HepG2 (cell line): ENCODE measurements at regions not wholly inside any gene's neighbourhood (a gene's known extent, or its start where the extent isn't known, plus 50 kb on each side); places are given as distances from the start of the nearest gene placed in this dataset.

ENCODE experiments used
- ATAC-seq: fragments of 200-7000 bp; cut with Tn5 transposase; 3 replicates; pipeline ENCODE4 v1.9.1; 2020; ENCODE audit warnings: mild to moderate bottlenecking, moderate library complexity
- BruUV-seq: library from RNA; stranded (reverse); fragments of 400-500 nt; replicated peaks from 2 replicates; lab custom pipeline; 2021; lab: Mats Ljungman, UMichigan
- CTCF ChIA-PET: fragments of 300-600 bp; formaldehyde crosslinking; extraction: SDS; loops from one replicate; lab custom pipeline; 2021; ENCODE audit warnings: low total read pairs, inconsistent platforms, low intra/inter-chr PET ratio; lab: Yijun Ruan, JAX
- POLR2A ChIA-PET: fragments of 350-600 bp; sonication (Branson Sonifier 250); formaldehyde crosslinking; loops from one replicate; lab custom pipeline; 2020; ENCODE audit warnings: antibody characterized with exemption, inconsistent platforms; lab: Yijun Ruan, JAX
- DNase-seq: peaks from one replicate; pipeline ENCODE4 v3.0.0-alpha.2; 2015; ENCODE audit warnings: low spot score
- FAIRE-seq: peaks from 3 replicates; lab custom pipeline; 2011; peaks lifted over from hg19 to GRCh38; lab: Jason Lieb, UNC
- H2AFZ ChIP-seq: one replicate; pipeline ENCODE4 v1.6.1; 2011; ENCODE audit warnings: low read length, inconsistent platforms
- H3K27ac ChIP-seq: fragments of 300-600 bp; 3 replicates; pipeline ENCODE4 v1.8.0; 2011; ENCODE audit warnings: mixed run types, mild to moderate bottlenecking, mixed read lengths, low read length, inconsistent platforms; ENCODE audit not compliant: insufficient read depth; ENCODE audit errors: extremely low read length
- H3K27me3 ChIP-seq, 2 experiments: fragments of 200-600 bp in 1 of 2; 2 replicates in 1 of 2; 3 replicates in 1 of 2; pipeline versions ENCODE4 v1.6.0 to v1.8.0; 2011; ENCODE audit warnings: low read length in 2 of 2, mild to moderate bottlenecking in 2 of 2, moderate library complexity in 2 of 2, inconsistent platforms in 1 of 2; ENCODE audit not compliant: insufficient read depth in 2 of 2, control insufficient read depth in 1 of 2
- H3K36me3 ChIP-seq, 2 experiments: fragments of 200-600 bp in 1 of 2; replicated peaks in 1 of 2; 2 replicates in 1 of 2; 3 replicates in 1 of 2; pipeline versions ENCODE4 v1.5.1 to v1.8.0; 2011; ENCODE audit warnings: low read length in 2 of 2, inconsistent platforms in 1 of 2; ENCODE audit not compliant: insufficient read depth in 2 of 2, control insufficient read depth in 1 of 2
- H3K4me1 ChIP-seq: 2 replicates; pipeline ENCODE4 v1.5.1; 2012; ENCODE audit warnings: low read length, inconsistent platforms; ENCODE audit not compliant: insufficient read depth
- H3K4me2 ChIP-seq: 2 replicates; pipeline ENCODE4 v1.6.0; 2011; ENCODE audit warnings: low read depth, low read length, inconsistent platforms
- H3K4me3 ChIP-seq, 3 experiments: fragments of 200-600 bp in 1 of 3; sonication (generic), shearing (Covaris generic) in 1 of 3; replicated peaks in 1 of 3; 2 replicates each; pipeline ENCODE4 v1.5.1; 2011 to 2016; ENCODE audit warnings: low read length in 3 of 3, inconsistent platforms in 2 of 3, low read depth in 2 of 3, mild to moderate bottlenecking in 2 of 3, control low read depth in 1 of 3, mixed read lengths in 1 of 3; ENCODE audit not compliant: insufficient read depth in 1 of 3
- H3K79me2 ChIP-seq: one replicate; pipeline ENCODE4 v1.6.1; 2011; ENCODE audit warnings: low read length, inconsistent platforms; ENCODE audit not compliant: insufficient read depth
- H3K9ac ChIP-seq: 2 replicates; pipeline ENCODE4 v1.6.0; 2011; ENCODE audit warnings: mild to moderate bottlenecking, low read depth, low read length, inconsistent platforms; ENCODE audit not compliant: insufficient read depth
- H3K9me3 ChIP-seq: 2 replicates; pipeline ENCODE4 v1.5.1; 2012; ENCODE audit warnings: mild to moderate bottlenecking, low read length
- H4K20me1 ChIP-seq: 2 replicates; pipeline ENCODE4 v1.6.0; 2011; ENCODE audit warnings: inconsistent platforms, mild to moderate bottlenecking, low read length, moderate library complexity; ENCODE audit not compliant: insufficient read depth
- ELF1 ChIP-seq: sonication (generic); formaldehyde crosslinking; IDR thresholded peaks from 2 replicates; pipeline ENCODE4 v1.4.0; 2020; ENCODE audit warnings: missing genetic modification reagents
- GATAD2A ChIP-seq: IDR thresholded peaks from 2 replicates; pipeline ENCODE4 v1.6.1; 2016
- KDM4B ChIP-seq: sonication (generic); formaldehyde crosslinking; IDR thresholded peaks from 2 replicates; pipeline ENCODE4 v1.4.0; 2020; ENCODE audit warnings: missing genetic modification reagents
- NONO ChIP-seq, 2 experiments: fragments of 450-650 bp in 1 of 2; sonication (generic) in 1 of 2; formaldehyde crosslinking in 1 of 2; IDR thresholded peaks in 1 of 2; conservative IDR thresholded peaks in 1 of 2; 2 replicates each; pipeline versions ENCODE4 v1.6.1 to v1.8.0; 2017 to 2022; ENCODE audit warnings: mild to moderate bottlenecking in 1 of 2, missing genetic modification reagents in 1 of 2, moderate library complexity in 1 of 2
- SATB2 ChIP-seq: sonication (generic); formaldehyde crosslinking; IDR thresholded peaks from 2 replicates; pipeline ENCODE4 v1.5.0; 2020; ENCODE audit warnings: missing genetic modification reagents
- WGBS: methylation state at CpG from one replicate; pipeline ENCODE4 v1.1.6; 2017; ENCODE audit warnings: low lambda C conversion rate; 5-methylcytosine and 5-hydroxymethylcytosine counted together
- in situ Hi-C: cut with HindIII; loops from 2 replicates; pipeline ENCODE4 v1.10.0; 2017; ENCODE audit warnings: low pct_unique_long_range_greater_than_20kb; ENCODE audit not compliant: extremely low pct_ligation_motif_present
- intact Hi-C: fragments of 100-400 bp; cut with micrococcal nuclease; formaldehyde crosslinking; loops from one replicate; pipeline ENCODE4 v1.10.0; 2022; ENCODE audit not compliant: unreplicated experiment
- TF ChIP-seq, protein P1 (sequence below): sonication (generic); formaldehyde crosslinking; IDR thresholded peaks from 2 replicates; pipeline ENCODE4 v1.4.0; 2020; ENCODE audit warnings: mild to moderate bottlenecking, missing genetic modification reagents
- TF ChIP-seq, protein P2 (sequence below): sonication (generic); formaldehyde crosslinking; IDR thresholded peaks from 2 replicates; pipeline ENCODE4 v1.4.0; 2020; ENCODE audit warnings: mild to moderate bottlenecking, missing genetic modification reagents
- TF ChIP-seq, protein P3 (sequence below): IDR thresholded peaks from 2 replicates; pipeline ENCODE4 v1.6.1; 2016; ENCODE audit warnings: low read depth
- TF ChIP-seq, protein P4 (sequence below): sonication (generic); formaldehyde crosslinking; IDR thresholded peaks from 2 replicates; pipeline ENCODE4 v1.4.0; 2020; ENCODE audit warnings: missing genetic modification reagents
- TF ChIP-seq, protein P5 (sequence below): sonication (generic); formaldehyde crosslinking; IDR thresholded peaks from 2 replicates; pipeline ENCODE4 v1.4.0; 2020; ENCODE audit warnings: low read depth, mild to moderate bottlenecking, missing genetic modification reagents

DNA sequence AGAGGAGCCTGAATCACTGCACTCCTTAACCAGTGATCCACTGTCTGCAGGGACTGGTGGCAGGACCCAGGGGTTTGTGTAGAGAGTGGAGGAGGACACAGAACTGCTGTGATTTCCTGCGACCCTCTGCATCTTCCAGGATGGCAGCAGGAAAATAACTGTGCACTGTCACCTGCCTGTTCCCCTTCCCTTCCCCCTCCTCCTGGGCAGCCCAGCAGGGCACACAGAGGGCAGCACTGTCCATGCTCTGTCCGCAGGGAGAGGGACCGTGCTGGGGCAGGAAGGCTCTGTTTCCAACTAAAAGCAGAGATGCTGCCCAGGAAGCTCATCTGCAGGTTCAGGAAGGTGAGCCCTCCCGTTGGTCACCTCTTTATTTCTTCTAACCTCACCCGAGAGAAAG is 168.7 kb downstream of the ZBTB18 start:
- intact Hi-C loops (no loop called here), in situ Hi-C loops (no loop called here)
- Histone ChIP-seq H3K9ac (no peak overlapping the region), H3K79me2 (no peaks in the 10 kb centered on the region), H3K36me3 (no peaks in the 10 kb centered on the region), H4K20me1 (no peaks in the 10 kb centered on the region), H3K4me1 (no peaks in the 10 kb centered on the region), H2AFZ (no peak overlapping the region), H3K9me3 (no peaks in the 10 kb centered on the region), H3K4me3 (no peak overlapping the region), H3K27ac (no peak overlapping the region), H3K27me3 (peaks cover 0 to 24% of the 10 kb centered on the region in 2 experiments; a peak in 3 of 5 replicates), H3K4me2 (no peak overlapping the region)
- DNase-seq (no peak), ATAC-seq (no peak), FAIRE-seq (no peak)
- CTCF ChIA-PET, result no interaction called here
- POLR2A ChIA-PET, result no interaction called here
- TF ChIP-seq, protein P1, sequence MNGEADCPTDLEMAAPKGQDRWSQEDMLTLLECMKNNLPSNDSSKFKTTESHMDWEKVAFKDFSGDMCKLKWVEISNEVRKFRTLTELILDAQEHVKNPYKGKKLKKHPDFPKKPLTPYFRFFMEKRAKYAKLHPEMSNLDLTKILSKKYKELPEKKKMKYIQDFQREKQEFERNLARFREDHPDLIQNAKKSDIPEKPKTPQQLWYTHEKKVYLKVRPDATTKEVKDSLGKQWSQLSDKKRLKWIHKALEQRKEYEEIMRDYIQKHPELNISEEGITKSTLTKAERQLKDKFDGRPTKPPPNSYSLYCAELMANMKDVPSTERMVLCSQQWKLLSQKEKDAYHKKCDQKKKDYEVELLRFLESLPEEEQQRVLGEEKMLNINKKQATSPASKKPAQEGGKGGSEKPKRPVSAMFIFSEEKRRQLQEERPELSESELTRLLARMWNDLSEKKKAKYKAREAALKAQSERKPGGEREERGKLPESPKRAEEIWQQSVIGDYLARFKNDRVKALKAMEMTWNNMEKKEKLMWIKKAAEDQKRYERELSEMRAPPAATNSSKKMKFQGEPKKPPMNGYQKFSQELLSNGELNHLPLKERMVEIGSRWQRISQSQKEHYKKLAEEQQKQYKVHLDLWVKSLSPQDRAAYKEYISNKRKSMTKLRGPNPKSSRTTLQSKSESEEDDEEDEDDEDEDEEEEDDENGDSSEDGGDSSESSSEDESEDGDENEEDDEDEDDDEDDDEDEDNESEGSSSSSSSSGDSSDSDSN (CRISPR knock-in tag), result peak; percentile 82; the same call in 1 of the 2 replicates
- TF ChIP-seq, protein P2, sequence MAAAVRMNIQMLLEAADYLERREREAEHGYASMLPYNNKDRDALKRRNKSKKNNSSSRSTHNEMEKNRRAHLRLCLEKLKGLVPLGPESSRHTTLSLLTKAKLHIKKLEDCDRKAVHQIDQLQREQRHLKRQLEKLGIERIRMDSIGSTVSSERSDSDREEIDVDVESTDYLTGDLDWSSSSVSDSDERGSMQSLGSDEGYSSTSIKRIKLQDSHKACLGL, result no peak
- WGBS, result 0% methylated on average over 2 of the region's 5 CpGs
- no TSS peak for BruUV-seq

DNA sequence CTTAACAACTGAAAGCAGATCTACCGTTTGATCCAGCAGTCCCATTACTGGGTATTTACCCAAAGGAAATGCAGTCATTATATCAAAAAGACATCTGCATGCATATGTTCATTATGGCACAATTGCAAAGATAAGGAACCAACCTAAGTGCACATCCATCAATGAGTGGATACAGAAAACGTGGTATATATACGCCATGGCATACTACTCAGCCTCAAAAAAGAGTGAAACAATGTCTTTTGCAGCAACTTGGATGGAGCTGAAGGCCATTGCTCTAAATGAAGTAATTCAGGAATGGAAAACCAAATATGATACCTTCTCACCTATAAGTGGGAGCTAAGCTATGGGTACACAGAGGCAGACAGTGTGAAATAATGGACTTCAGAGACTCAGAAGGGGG is 169.3 kb downstream of the ZBTB18 start:
- Histone ChIP-seq H3K4me3 (no peak overlapping the region), H2AFZ (no peak overlapping the region), H4K20me1 (no peaks in the 10 kb centered on the region), H3K4me2 (no peak overlapping the region), H3K27me3 (peaks cover 0 to 24% of the 10 kb centered on the region in 2 experiments; a peak in 3 of 5 replicates), H3K9ac (no peak overlapping the region), H3K27ac (no peak overlapping the region), H3K36me3 (no peaks in the 10 kb centered on the region), H3K79me2 (no peaks in the 10 kb centered on the region), H3K4me1 (no peaks in the 10 kb centered on the region), H3K9me3 (no peaks in the 10 kb centered on the region)
- DNase-seq (no peak), FAIRE-seq (no peak), ATAC-seq (no peak)
- intact Hi-C loops (no loop called here), in situ Hi-C loops (no loop called here)
- CTCF ChIA-PET, result no interaction called here
- 2% methylated on average over 3 of the region's 3 CpGs for WGBS
- BruUV-seq, result no TSS peak
- POLR2A ChIA-PET, result no interaction called here
- TF ChIP-seq, protein P3, sequence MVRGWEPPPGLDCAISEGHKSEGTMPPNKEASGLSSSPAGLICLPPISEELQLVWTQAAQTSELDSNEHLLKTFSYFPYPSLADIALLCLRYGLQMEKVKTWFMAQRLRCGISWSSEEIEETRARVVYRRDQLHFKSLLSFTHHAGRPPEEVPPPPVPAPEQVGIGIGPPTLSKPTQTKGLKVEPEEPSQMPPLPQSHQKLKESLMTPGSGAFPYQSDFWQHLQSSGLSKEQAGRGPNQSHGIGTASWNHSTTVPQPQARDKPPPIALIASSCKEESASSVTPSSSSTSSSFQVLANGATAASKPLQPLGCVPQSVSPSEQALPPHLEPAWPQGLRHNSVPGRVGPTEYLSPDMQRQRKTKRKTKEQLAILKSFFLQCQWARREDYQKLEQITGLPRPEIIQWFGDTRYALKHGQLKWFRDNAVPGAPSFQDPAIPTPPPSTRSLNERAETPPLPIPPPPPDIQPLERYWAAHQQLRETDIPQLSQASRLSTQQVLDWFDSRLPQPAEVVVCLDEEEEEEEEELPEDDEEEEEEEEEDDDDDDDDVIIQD (CRISPR knock-in tag), result no peak
- no peak for TF ChIP-seq SATB2 (CRISPR knock-in tag)
- no peak for TF ChIP-seq KDM4B (CRISPR knock-in tag)
- no peak for TF ChIP-seq ELF1 (CRISPR knock-in tag)
- no peak for TF ChIP-seq GATAD2A
- TF ChIP-seq, protein P4, sequence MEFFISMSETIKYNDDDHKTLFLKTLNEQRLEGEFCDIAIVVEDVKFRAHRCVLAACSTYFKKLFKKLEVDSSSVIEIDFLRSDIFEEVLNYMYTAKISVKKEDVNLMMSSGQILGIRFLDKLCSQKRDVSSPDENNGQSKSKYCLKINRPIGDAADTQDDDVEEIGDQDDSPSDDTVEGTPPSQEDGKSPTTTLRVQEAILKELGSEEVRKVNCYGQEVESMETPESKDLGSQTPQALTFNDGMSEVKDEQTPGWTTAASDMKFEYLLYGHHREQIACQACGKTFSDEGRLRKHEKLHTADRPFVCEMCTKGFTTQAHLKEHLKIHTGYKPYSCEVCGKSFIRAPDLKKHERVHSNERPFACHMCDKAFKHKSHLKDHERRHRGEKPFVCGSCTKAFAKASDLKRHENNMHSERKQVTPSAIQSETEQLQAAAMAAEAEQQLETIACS (CRISPR knock-in tag), result no peak
- TF ChIP-seq, protein P5, sequence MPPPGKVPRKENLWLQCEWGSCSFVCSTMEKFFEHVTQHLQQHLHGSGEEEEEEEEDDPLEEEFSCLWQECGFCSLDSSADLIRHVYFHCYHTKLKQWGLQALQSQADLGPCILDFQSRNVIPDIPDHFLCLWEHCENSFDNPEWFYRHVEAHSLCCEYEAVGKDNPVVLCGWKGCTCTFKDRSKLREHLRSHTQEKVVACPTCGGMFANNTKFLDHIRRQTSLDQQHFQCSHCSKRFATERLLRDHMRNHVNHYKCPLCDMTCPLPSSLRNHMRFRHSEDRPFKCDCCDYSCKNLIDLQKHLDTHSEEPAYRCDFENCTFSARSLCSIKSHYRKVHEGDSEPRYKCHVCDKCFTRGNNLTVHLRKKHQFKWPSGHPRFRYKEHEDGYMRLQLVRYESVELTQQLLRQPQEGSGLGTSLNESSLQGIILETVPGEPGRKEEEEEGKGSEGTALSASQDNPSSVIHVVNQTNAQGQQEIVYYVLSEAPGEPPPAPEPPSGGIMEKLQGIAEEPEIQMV, result no peak
- TF ChIP-seq NONO (IDR thresholded peaks at IDR 0.05), result no peak
- TF ChIP-seq NONO (CRISPR knock-in tag; conservative IDR thresholded peaks at IDR 0.05), result no peak
